HUES48 (cell line): ENCODE measurements at regions not wholly inside any gene's neighbourhood (a gene's known extent, or its start where the extent isn't known, plus 50 kb on each side); places are given as distances from the start of the nearest gene placed in this dataset.
"Not testable (repeated sequence)": the region's sequence is repeated elsewhere in the genome, so short reads cannot be mapped to it uniquely, and the experiment has no call there.

ENCODE experiments used
- H3K27ac ChIP-seq: one replicate; pipeline ENCODE4 v1.7.0; 2013; ENCODE audit warnings: low read depth, low read length, inconsistent platforms
- H3K27me3 ChIP-seq: 2 replicates; pipeline ENCODE4 v1.6.1; 2013; ENCODE audit warnings: mild to moderate bottlenecking, low read length; ENCODE audit not compliant: control insufficient read depth, insufficient read depth
- H3K36me3 ChIP-seq: 2 replicates; pipeline ENCODE4 v1.6.1; 2013; ENCODE audit warnings: low read length; ENCODE audit not compliant: control insufficient read depth, insufficient read depth
- H3K4me1 ChIP-seq: 2 replicates; pipeline ENCODE4 v1.6.1; 2013; ENCODE audit warnings: mild to moderate bottlenecking, low read length; ENCODE audit not compliant: control insufficient read depth, insufficient read depth
- H3K4me3 ChIP-seq: 2 replicates; pipeline ENCODE4 v1.5.1; 2013; ENCODE audit warnings: mild to moderate bottlenecking, low read depth, low read length
- H3K9ac ChIP-seq: 2 replicates; pipeline ENCODE4 v1.6.1; 2013; ENCODE audit warnings: mild to moderate bottlenecking, low read depth, low read length, moderate library complexity
- H3K9me3 ChIP-seq: 2 replicates; pipeline ENCODE4 v1.6.1; 2013; ENCODE audit warnings: low read length; ENCODE audit not compliant: control insufficient read depth, insufficient read depth

GRCh38 chr2:210912779-210913178 is 356.4 kb downstream of the CPS1 start:
- Histone ChIP-seq H3K9ac (no peak overlapping the region), H3K4me3 (no peak overlapping the region), H3K27me3 (no peaks in the 10 kb centered on the region), H3K36me3 (no peaks in the 10 kb centered on the region), H3K4me1 (no peaks in the 10 kb centered on the region), H3K9me3 (no peaks in the 10 kb centered on the region), H3K27ac (no peak overlapping the region)

- H3K4me1 ChIP-seq: no peaks in the 10 kb centered on the region
- H3K27ac ChIP-seq: no peak overlapping the region
- H3K36me3 ChIP-seq: no peaks in the 10 kb centered on the region
- H3K27me3 ChIP-seq: no peaks in the 10 kb centered on the region
- no peak overlapping the region for H3K9ac ChIP-seq
- H3K9me3 ChIP-seq: no peaks in the 10 kb centered on the region
- H3K4me3 ChIP-seq: no peak overlapping the region
Measured at GRCh38 chr2:210913461-210913860, 357.1 kb downstream of the CPS1 start.

- no peak overlapping the region for H3K4me3 ChIP-seq
- no peaks in the 10 kb centered on the region for H3K9me3 ChIP-seq
- H3K4me1 ChIP-seq: no peaks in the 10 kb centered on the region
- no peak overlapping the region for H3K9ac ChIP-seq
- no peak overlapping the region for H3K27ac ChIP-seq
- no peaks in the 10 kb centered on the region for H3K36me3 ChIP-seq
- no peaks in the 10 kb centered on the region for H3K27me3 ChIP-seq
Measured at GRCh38 chr2:210915912-210916311, 359.5 kb downstream of the CPS1 start.

- Histone ChIP-seq H3K9ac (no peak overlapping the region), H3K4me1 (no peaks in the 10 kb centered on the region), H3K27ac (no peak overlapping the region), H3K36me3 (no peaks in the 10 kb centered on the region), H3K4me3 (no peak overlapping the region), H3K9me3 (no peaks in the 10 kb centered on the region), H3K27me3 (no peaks in the 10 kb centered on the region)
Measured at GRCh38 chr2:210917465-210917864, 361.1 kb downstream of the CPS1 start.

GRCh38 chr2:210919128-210919527 is 362.7 kb downstream of the CPS1 start:
- no peaks in the 10 kb centered on the region for H3K27me3 ChIP-seq
- H3K4me1 ChIP-seq: no peaks in the 10 kb centered on the region
- no peaks in the 10 kb centered on the region for H3K9me3 ChIP-seq
- H3K36me3 ChIP-seq: no peaks in the 10 kb centered on the region
- H3K9ac ChIP-seq: no peak overlapping the region
- no peak overlapping the region for H3K27ac ChIP-seq
- no peak overlapping the region for H3K4me3 ChIP-seq

GRCh38 chr2:210922419-210922818 is 366.0 kb downstream of the CPS1 start:
- Histone ChIP-seq H3K9ac (no peak overlapping the region), H3K36me3 (no peaks in the 10 kb centered on the region), H3K27me3 (no peaks in the 10 kb centered on the region), H3K4me3 (no peak overlapping the region), H3K4me1 (no peaks in the 10 kb centered on the region), H3K9me3 (no peaks in the 10 kb centered on the region), H3K27ac (no peak overlapping the region)

- Histone ChIP-seq H3K9me3 (no peaks in the 10 kb centered on the region), H3K4me1 (no peaks in the 10 kb centered on the region), H3K27ac (no peak overlapping the region), H3K4me3 (no peak overlapping the region), H3K9ac (no peak overlapping the region), H3K27me3 (no peaks in the 10 kb centered on the region), H3K36me3 (no peaks in the 10 kb centered on the region)
Measured at GRCh38 chr2:210928714-210929113, 372.3 kb downstream of the CPS1 start.

- peaks cover 6% of the 10 kb centered on the region; the same call in 1 of the 2 replicates for H3K4me1 ChIP-seq
- no peaks in the 10 kb centered on the region; the same call in 1 of the 2 replicates for H3K9me3 ChIP-seq
- H3K27ac ChIP-seq: no peak overlapping the region
- H3K9ac ChIP-seq: no peak overlapping the region
- no peaks in the 10 kb centered on the region for H3K36me3 ChIP-seq
- no peak overlapping the region for H3K4me3 ChIP-seq
- H3K27me3 ChIP-seq: no peaks in the 10 kb centered on the region
Measured at GRCh38 chr2:210938228-210938627, 381.8 kb downstream of the CPS1 start.

- no peaks in the 10 kb centered on the region for H3K36me3 ChIP-seq
- H3K9ac ChIP-seq: no peak overlapping the region
- no peaks in the 10 kb centered on the region for H3K4me1 ChIP-seq
- H3K27me3 ChIP-seq: no peaks in the 10 kb centered on the region
- no peaks in the 10 kb centered on the region for H3K9me3 ChIP-seq
- no peak overlapping the region for H3K27ac ChIP-seq
- no peak overlapping the region for H3K4me3 ChIP-seq
Measured at GRCh38 chr2:210946395-210946794, 390.0 kb downstream of the CPS1 start.

- not testable (repeated sequence) for H3K4me1 ChIP-seq, H3K36me3 ChIP-seq, H3K4me3 ChIP-seq, H3K27ac ChIP-seq, H3K27me3 ChIP-seq, H3K9ac ChIP-seq, H3K9me3 ChIP-seq
Measured at GRCh38 chr2:210950434-210951060, 394.1 kb downstream of the CPS1 start.

GRCh38 chr2:210954386-210954907 is 398.0 kb downstream of the CPS1 start:
- H3K4me3 ChIP-seq: no peak overlapping the region
- no peaks in the 10 kb centered on the region for H3K9me3 ChIP-seq
- no peaks in the 10 kb centered on the region for H3K27me3 ChIP-seq
- H3K9ac ChIP-seq: no peak overlapping the region
- H3K4me1 ChIP-seq: no peaks in the 10 kb centered on the region
- H3K27ac ChIP-seq: no peak overlapping the region
- no peaks in the 10 kb centered on the region for H3K36me3 ChIP-seq
